ENCODE measurements at regions not wholly inside any gene's neighbourhood (a gene's known extent, or its start where the extent isn't known, plus 50 kb on each side); places are given as distances from the start of the nearest gene placed in this dataset.
"Not testable (repeated sequence)": the region's sequence is repeated elsewhere in the genome, so short reads cannot be mapped to it uniquely, and the experiment has no call there.

- no peak for DNase-seq
Observed at GRCh38 chr12:126899926-126900792, 1366.8 kb upstream of the TMEM132C start.

- no peak for DNase-seq
Observed at GRCh38 chr12:126903027-126903876, 1363.7 kb upstream of the TMEM132C start.

- no peak for DNase-seq
Observed at GRCh38 chr12:126905752-126906151, 1361.2 kb upstream of the TMEM132C start.

GRCh38 chr12:126907900-126908764 lies 1358.8 kb upstream of the TMEM132C start:
- no peak for DNase-seq

- no peak for DNase-seq
Observed at GRCh38 chr12:126908765-126909142, 1358.2 kb upstream of the TMEM132C start.

- no peak for DNase-seq
Observed at GRCh38 chr12:126910570-126910969, 1356.4 kb upstream of the TMEM132C start.

GRCh38 chr12:126912111-126912510 lies 1354.9 kb upstream of the TMEM132C start:
- no peak for DNase-seq

GRCh38 chr12:126914170-126914793 lies 1352.7 kb upstream of the TMEM132C start:
- no peak for DNase-seq

- no peak for DNase-seq
Observed at GRCh38 chr12:126915309-126915708, 1351.7 kb upstream of the TMEM132C start.

- no peak for DNase-seq
Observed at GRCh38 chr12:126926023-126926594, 1340.9 kb upstream of the TMEM132C start.

- no peak for DNase-seq
Observed at GRCh38 chr12:126930234-126930633, 1336.7 kb upstream of the TMEM132C start.

- no peak for DNase-seq
Observed at GRCh38 chr12:126932156-126932555, 1334.8 kb upstream of the TMEM132C start.

GRCh38 chr12:126935435-126935834 lies 1331.5 kb upstream of the TMEM132C start:
- DNase-seq: no peak

GRCh38 chr12:126936181-126936851 lies 1330.7 kb upstream of the TMEM132C start:
- no peak for DNase-seq

GRCh38 chr12:126937431-126937830 lies 1329.5 kb upstream of the TMEM132C start:
- no peak for DNase-seq

GRCh38 chr12:126944684-126945083 lies 1322.3 kb upstream of the TMEM132C start:
- DNase-seq: no peak

GRCh38 chr12:126946958-126947357 lies 1320.0 kb upstream of the TMEM132C start:
- DNase-seq: not testable (repeated sequence)

GRCh38 chr12:126949558-126949957 lies 1317.4 kb upstream of the TMEM132C start:
- no peak for DNase-seq

- no peak for DNase-seq
Observed at GRCh38 chr12:126950266-126950665, 1316.7 kb upstream of the TMEM132C start.

GRCh38 chr12:126952096-126953007 lies 1314.6 kb upstream of the TMEM132C start:
- no peak for DNase-seq
